H9 (cell line): ENCODE measurements at regions not wholly inside any gene's neighbourhood (a gene's known extent, or its start where the extent isn't known, plus 50 kb on each side); places are given as distances from the start of the nearest gene placed in this dataset.

Experiments
- DNase-seq: peaks from one replicate; pipeline ENCODE4 v3.0.0-alpha.2; 2017
- H2AFZ ChIP-seq: one replicate; pipeline ENCODE4 v1.6.1; 2013; ENCODE audit warnings: mild to moderate bottlenecking, low read length, control low read depth, moderate library complexity
- H2AK5ac ChIP-seq: 2 replicates; pipeline ENCODE4 v1.6.1; 2013; ENCODE audit warnings: low read length, control low read depth, mixed read lengths; ENCODE audit not compliant: insufficient read length
- H2BK120ac ChIP-seq: one replicate; pipeline ENCODE4 v1.6.1; 2013; ENCODE audit warnings: low read depth, mild to moderate bottlenecking, low read length, control low read depth, inconsistent platforms; ENCODE audit not compliant: poor library complexity, severe bottlenecking
- H2BK12ac ChIP-seq: 2 replicates; pipeline ENCODE4 v1.6.1; 2013; ENCODE audit warnings: low read length, control low read depth, mixed read lengths, low read depth; ENCODE audit not compliant: insufficient read length
- H2BK15ac ChIP-seq: 2 replicates; pipeline ENCODE4 v1.6.1; 2013; ENCODE audit warnings: low read depth, low read length, control low read depth
- H2BK20ac ChIP-seq: one replicate; pipeline ENCODE4 v1.6.1; 2013; ENCODE audit warnings: low read depth, mild to moderate bottlenecking, low read length, control low read depth, inconsistent platforms; ENCODE audit not compliant: poor library complexity, severe bottlenecking
- H2BK5ac ChIP-seq: 2 replicates; pipeline ENCODE4 v1.6.1; 2013; ENCODE audit warnings: low read length, control low read depth, mixed read lengths; ENCODE audit not compliant: insufficient read length
- H3K14ac ChIP-seq: 2 replicates; pipeline ENCODE4 v1.6.1; 2013; ENCODE audit warnings: low read length, control low read depth; ENCODE audit not compliant: insufficient read depth
- H3K18ac ChIP-seq: 2 replicates; pipeline ENCODE4 v1.6.1; 2013; ENCODE audit warnings: low read depth, mild to moderate bottlenecking, mixed read lengths, low read length, control low read depth; ENCODE audit not compliant: insufficient read length
- H3K23ac ChIP-seq: 2 replicates; pipeline ENCODE4 v1.6.1; 2013; ENCODE audit warnings: low read length, control low read depth, mixed read lengths, low read depth; ENCODE audit not compliant: insufficient read length
- H3K23me2 ChIP-seq: 2 replicates; pipeline ENCODE4 v1.6.1; 2013; ENCODE audit warnings: low read depth, mild to moderate bottlenecking, mixed read lengths, low read length, control low read depth; ENCODE audit not compliant: insufficient read length, poor library complexity, severe bottlenecking
- H3K27ac ChIP-seq: 2 replicates; pipeline ENCODE4 v1.5.1; 2013; ENCODE audit warnings: low read length, control low read depth, mixed read lengths, low read depth; ENCODE audit not compliant: insufficient read length
- H3K27me3 ChIP-seq: 2 replicates; pipeline ENCODE4 v1.6.1; 2013; ENCODE audit warnings: low read length, control low read depth, inconsistent platforms; ENCODE audit not compliant: insufficient read depth
- H3K4ac ChIP-seq: 2 replicates; pipeline ENCODE4 v1.6.1; 2013; ENCODE audit warnings: low read depth, mild to moderate bottlenecking, control low read depth, inconsistent platforms, low read length, moderate library complexity
- H3K4me1 ChIP-seq: 2 replicates; pipeline ENCODE4 v1.6.1; 2013; ENCODE audit warnings: low read length, control low read depth, inconsistent platforms; ENCODE audit not compliant: insufficient read depth
- H3K4me2 ChIP-seq: 2 replicates; pipeline ENCODE4 v1.6.1; 2013; ENCODE audit warnings: low read length, control low read depth, mixed read lengths; ENCODE audit not compliant: insufficient read length, insufficient read depth
- H3K56ac ChIP-seq: 2 replicates; pipeline ENCODE4 v1.6.1; 2013; ENCODE audit warnings: low read depth, mild to moderate bottlenecking, mixed read lengths, low read length, control low read depth; ENCODE audit not compliant: insufficient read length
- H3K79me1 ChIP-seq: 2 replicates; pipeline ENCODE4 v1.6.1; 2013; ENCODE audit warnings: low read depth, mild to moderate bottlenecking, moderate library complexity, low read length, control low read depth, inconsistent platforms; ENCODE audit not compliant: insufficient read depth, poor library complexity, severe bottlenecking
- H3K79me2 ChIP-seq: 2 replicates; pipeline ENCODE4 v1.6.1; 2013; ENCODE audit warnings: low read length, control low read depth, inconsistent platforms; ENCODE audit not compliant: insufficient read depth
- H3K9ac ChIP-seq: 2 replicates; pipeline ENCODE4 v1.6.1; 2013; ENCODE audit warnings: low read length, control low read depth, mixed read lengths; ENCODE audit not compliant: insufficient read length; ENCODE audit errors: extremely low read depth
- H3K9me3 ChIP-seq: one replicate; pipeline ENCODE4 v1.6.1; 2013; ENCODE audit warnings: low read depth, low read length, inconsistent platforms; ENCODE audit not compliant: control insufficient read depth
- H3T11ph ChIP-seq: one replicate; pipeline ENCODE4 v1.6.1; 2013; ENCODE audit warnings: mild to moderate bottlenecking, low read length, control low read depth, inconsistent platforms
- H4K20me1 ChIP-seq: one replicate; pipeline ENCODE4 v1.6.1; 2013; ENCODE audit not compliant: control insufficient read depth, insufficient read length, insufficient read depth
- H4K5ac ChIP-seq: 2 replicates; pipeline ENCODE4 v1.6.1; 2013; ENCODE audit warnings: low read depth, mild to moderate bottlenecking, mixed read lengths, low read length, control low read depth; ENCODE audit not compliant: insufficient read length
- H4K8ac ChIP-seq: replicated peaks from 2 replicates; pipeline ENCODE4 v1.6.1; 2013; ENCODE audit warnings: low read length, control low read depth, mixed read lengths, low read depth; ENCODE audit not compliant: insufficient read length
- H4K91ac ChIP-seq: 2 replicates; pipeline ENCODE4 v1.6.1; 2013; ENCODE audit warnings: low read depth, mild to moderate bottlenecking, moderate library complexity, mixed read lengths, low read length, control low read depth; ENCODE audit not compliant: insufficient read length
- H3K27ac Mint-ChIP-seq, 3 experiments: 2 replicates in 2 of 3; 3 replicates in 1 of 3; pipeline ENCODE4 v1.8.0; 2020 to 2021; ENCODE audit warnings: mixed read lengths in 3 of 3, mild to moderate bottlenecking in 1 of 3, moderate library complexity in 1 of 3
- H3K27me3 Mint-ChIP-seq: 2 replicates; pipeline ENCODE4 v1.8.0; 2021; ENCODE audit warnings: low read depth, mild to moderate bottlenecking, moderate library complexity, mixed read lengths
- H3K36me3 Mint-ChIP-seq, 3 experiments: 2 replicates in 2 of 3; 3 replicates in 1 of 3; pipeline ENCODE4 v1.8.0; 2020 to 2021; ENCODE audit warnings: low read depth in 3 of 3, mixed read lengths in 3 of 3; ENCODE audit not compliant: insufficient read depth in 1 of 3
- H3K4me1 Mint-ChIP-seq, 2 experiments: 2 replicates each; pipeline ENCODE4 v1.8.0; 2020; ENCODE audit warnings: mixed read lengths in 2 of 2
- H3K4me3 Mint-ChIP-seq, 2 experiments: 2 replicates in 1 of 2; 3 replicates in 1 of 2; pipeline ENCODE4 v1.8.0; 2020 to 2021; ENCODE audit warnings: mild to moderate bottlenecking in 2 of 2, mixed read lengths in 2 of 2, moderate library complexity in 1 of 2
- H3K9me3 Mint-ChIP-seq, 2 experiments: 2 replicates in 1 of 2; 3 replicates in 1 of 2; pipeline ENCODE4 v1.8.0; 2020; ENCODE audit warnings: mild to moderate bottlenecking in 2 of 2, mixed read lengths in 2 of 2, moderate library complexity in 1 of 2
- CTCF ChIP-seq: fragments of 200-600 bp; sonication (generic); conservative IDR thresholded peaks from 3 replicates; pipeline ENCODE4 v1.8.0; 2021; ENCODE audit warnings: antibody characterized with exemption, mild to moderate bottlenecking

DNA sequence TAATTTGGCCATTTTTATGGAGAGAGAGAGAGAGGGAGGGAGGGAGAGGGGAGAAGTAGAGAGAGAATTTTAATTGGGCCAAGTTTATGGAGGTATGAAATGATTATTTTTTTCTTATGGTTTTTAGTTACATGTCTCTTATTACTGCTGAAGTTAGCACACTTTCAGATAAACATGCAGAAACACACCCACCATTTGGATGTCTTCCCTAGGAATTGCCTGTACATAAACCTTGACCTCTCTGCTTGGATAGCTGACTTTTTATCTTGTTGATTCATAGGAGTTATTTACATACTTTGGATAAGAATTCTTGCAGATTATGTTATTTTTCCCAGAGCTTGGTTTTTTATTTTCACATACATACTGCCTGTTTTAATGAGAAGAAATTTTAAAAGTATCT, 310.2 kb upstream of the ADAMTS5 start:
- no peak for DNase-seq
- no peak overlapping the region for H2AFZ ChIP-seq
- no peak overlapping the region for H3K14ac ChIP-seq
- H4K8ac ChIP-seq, result no peak overlapping the region
- no peaks in the 10 kb centered on the region for H3K27me3 ChIP-seq
- no peak overlapping the region for H2BK5ac ChIP-seq
- H2BK12ac ChIP-seq, result no peak overlapping the region
- H3T11ph ChIP-seq, result no peak overlapping the region
- H3K18ac ChIP-seq, result no peak overlapping the region
- no peak overlapping the region for H3K4me2 ChIP-seq
- H2BK20ac ChIP-seq, result no peak overlapping the region
- no peak overlapping the region for H3K4ac ChIP-seq
- no peak overlapping the region for H3K27ac Mint-ChIP-seq
- no peaks in the 10 kb centered on the region for H3K27me3 Mint-ChIP-seq
- H3K27ac ChIP-seq, result no peak overlapping the region
- H4K20me1 ChIP-seq, result no peaks in the 10 kb centered on the region
- H4K5ac ChIP-seq, result no peak overlapping the region
- H3K79me1 ChIP-seq, result no peaks in the 10 kb centered on the region
- H3K9me3 ChIP-seq, result no peaks in the 10 kb centered on the region
- no peak overlapping the region for H3K9ac ChIP-seq
- no peak overlapping the region for H2BK120ac ChIP-seq
- H3K23ac ChIP-seq, result no peak overlapping the region
- no peaks in the 10 kb centered on the region for H3K79me2 ChIP-seq
- H2BK15ac ChIP-seq, result no peak overlapping the region
- H4K91ac ChIP-seq, result no peak overlapping the region
- H3K4me1 ChIP-seq, result no peaks in the 10 kb centered on the region; the same call in 1 of the 2 replicates
- no peak overlapping the region for H3K4me3 Mint-ChIP-seq
- H3K36me3 Mint-ChIP-seq, result no peaks in the 10 kb centered on the region; a peak in 1 of 7 replicates
- no peaks in the 10 kb centered on the region for H3K23me2 ChIP-seq
- no peak overlapping the region for H2AK5ac ChIP-seq
- no peak for TF ChIP-seq CTCF
- H3K9me3 Mint-ChIP-seq, result peaks cover 3 to 8% of the 10 kb centered on the region in 2 experiments; a peak in 4 of 5 replicates
- H3K56ac ChIP-seq, result no peak overlapping the region
- H3K4me1 Mint-ChIP-seq, result peaks cover 5 to 7% of the 10 kb centered on the region in 2 experiments
